ENCODE measurements at regions not wholly inside any gene's neighbourhood (a gene's known extent, or its start where the extent isn't known, plus 50 kb on each side); places are given as distances from the start of the nearest gene placed in this dataset.

DNA sequence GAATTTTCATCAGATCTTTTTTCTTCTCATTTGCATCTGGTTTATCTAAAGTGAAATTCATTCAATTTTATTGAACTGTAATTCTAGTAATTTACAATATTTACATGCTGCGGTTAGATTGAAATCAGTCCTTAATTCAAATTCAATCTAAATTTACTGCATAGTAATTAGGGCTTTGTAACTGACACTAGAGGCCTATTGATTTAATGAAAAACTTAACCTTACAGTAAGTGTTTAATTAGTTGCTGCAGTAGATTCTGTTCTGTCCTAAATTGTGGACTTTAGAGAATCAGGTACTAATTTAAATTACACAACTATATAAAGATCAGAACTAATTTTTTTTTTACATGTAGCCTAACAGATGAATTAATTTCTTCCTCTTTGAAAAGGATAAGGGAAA lies 758.8 kb upstream of the TENM3 start:
- Histone ChIP-seq H3K9ac (ENCODE audit: low read depth, low read length) (no peak overlapping the region), H3K36me3 (ENCODE audit: insufficient read depth, low read length) (no peaks in the 10 kb centered on the region), H3K4me3 (ENCODE audit: low read length) (no peak overlapping the region), H3K9me3 (replicated peaks; ENCODE audit: low read length) (no peaks in the 10 kb centered on the region), H3K27me3 (ENCODE audit: control insufficient read depth, insufficient read depth, low read length) (no peaks in the 10 kb centered on the region), H3K4me2 (ENCODE audit: low read length) (no peak overlapping the region), H3K4me1 (ENCODE audit: control insufficient read depth, insufficient read depth, low read length) (no peaks in the 10 kb centered on the region)

GRCh38 chr4:181488926-181489325 lies 754.3 kb upstream of the TENM3 start:
- H3K4me3 ChIP-seq (ENCODE audit: low read length), result no peak overlapping the region
- H3K27me3 ChIP-seq (ENCODE audit: control insufficient read depth, insufficient read depth, low read length), result no peaks in the 10 kb centered on the region
- H3K4me1 ChIP-seq (ENCODE audit: control insufficient read depth, insufficient read depth, low read length), result no peaks in the 10 kb centered on the region
- no peaks in the 10 kb centered on the region for H3K36me3 ChIP-seq (ENCODE audit: insufficient read depth, low read length)
- no peaks in the 10 kb centered on the region for H3K9me3 ChIP-seq (replicated peaks; ENCODE audit: low read length)
- H3K4me2 ChIP-seq (ENCODE audit: low read length), result no peak overlapping the region
- no peak overlapping the region for H3K9ac ChIP-seq (ENCODE audit: low read depth, low read length)

- no peak overlapping the region for H3K4me3 ChIP-seq (ENCODE audit: low read length)
- no peaks in the 10 kb centered on the region for H3K9me3 ChIP-seq (replicated peaks; ENCODE audit: low read length)
- no peak overlapping the region for H3K9ac ChIP-seq (ENCODE audit: low read depth, low read length)
- no peaks in the 10 kb centered on the region for H3K36me3 ChIP-seq (ENCODE audit: insufficient read depth, low read length)
- no peaks in the 10 kb centered on the region for H3K27me3 ChIP-seq (ENCODE audit: control insufficient read depth, insufficient read depth, low read length)
- H3K4me2 ChIP-seq (ENCODE audit: low read length), result no peak overlapping the region
- H3K4me1 ChIP-seq (ENCODE audit: control insufficient read depth, insufficient read depth, low read length), result no peaks in the 10 kb centered on the region
Measured at GRCh38 chr4:181498148-181498547, 745.1 kb upstream of the TENM3 start.

- H3K9ac ChIP-seq (ENCODE audit: low read depth, low read length), result no peak overlapping the region
- peaks cover 12% of the 10 kb centered on the region for H3K27me3 ChIP-seq (ENCODE audit: control insufficient read depth, insufficient read depth, low read length)
- no peaks in the 10 kb centered on the region for H3K36me3 ChIP-seq (ENCODE audit: insufficient read depth, low read length)
- no peak overlapping the region for H3K4me3 ChIP-seq (ENCODE audit: low read length)
- H3K4me1 ChIP-seq (ENCODE audit: control insufficient read depth, insufficient read depth, low read length), result no peaks in the 10 kb centered on the region
- H3K4me2 ChIP-seq (ENCODE audit: low read length), result no peak overlapping the region
- H3K9me3 ChIP-seq (replicated peaks; ENCODE audit: low read length), result no peaks in the 10 kb centered on the region
Measured at GRCh38 chr4:181502611-181503010, 740.6 kb upstream of the TENM3 start.

- Histone ChIP-seq H3K4me1 (ENCODE audit: control insufficient read depth, insufficient read depth, low read length) (no peaks in the 10 kb centered on the region), H3K27me3 (ENCODE audit: control insufficient read depth, insufficient read depth, low read length) (peaks cover 12% of the 10 kb centered on the region), H3K36me3 (ENCODE audit: insufficient read depth, low read length) (no peaks in the 10 kb centered on the region), H3K9ac (ENCODE audit: low read depth, low read length) (no peak overlapping the region), H3K4me2 (ENCODE audit: low read length) (no peak overlapping the region), H3K9me3 (replicated peaks; ENCODE audit: low read length) (no peaks in the 10 kb centered on the region), H3K4me3 (ENCODE audit: low read length) (no peak overlapping the region)
Measured at GRCh38 chr4:181503687-181504390, 739.4 kb upstream of the TENM3 start.

DNA sequence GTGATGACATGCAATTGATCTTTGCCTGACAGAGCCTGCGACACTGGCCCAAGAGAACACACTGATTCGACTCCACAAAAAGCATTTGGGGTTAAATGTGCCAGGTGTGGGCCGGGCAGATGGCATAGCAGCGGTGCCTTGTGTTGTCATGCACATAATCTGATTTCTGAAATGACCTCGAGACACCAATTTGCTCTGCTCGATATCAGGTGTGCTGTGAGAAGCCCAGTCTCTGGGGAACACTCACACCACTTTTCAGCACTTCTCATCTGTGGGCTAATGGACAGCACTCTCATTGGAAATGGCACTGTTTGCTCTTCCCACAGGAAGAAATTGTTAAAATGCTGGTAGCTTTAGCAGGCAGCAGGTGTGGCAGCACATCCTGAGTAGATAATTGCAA lies 738.3 kb upstream of the TENM3 start:
- H3K4me1 ChIP-seq (ENCODE audit: control insufficient read depth, insufficient read depth, low read length), result no peaks in the 10 kb centered on the region
- no peak overlapping the region for H3K4me3 ChIP-seq (ENCODE audit: low read length)
- H3K9me3 ChIP-seq (replicated peaks; ENCODE audit: low read length), result no peaks in the 10 kb centered on the region
- H3K27me3 ChIP-seq (ENCODE audit: control insufficient read depth, insufficient read depth, low read length), result peaks cover 12% of the 10 kb centered on the region
- H3K4me2 ChIP-seq (ENCODE audit: low read length), result no peak overlapping the region
- no peaks in the 10 kb centered on the region for H3K36me3 ChIP-seq (ENCODE audit: insufficient read depth, low read length)
- no peak overlapping the region for H3K9ac ChIP-seq (ENCODE audit: low read depth, low read length)

DNA sequence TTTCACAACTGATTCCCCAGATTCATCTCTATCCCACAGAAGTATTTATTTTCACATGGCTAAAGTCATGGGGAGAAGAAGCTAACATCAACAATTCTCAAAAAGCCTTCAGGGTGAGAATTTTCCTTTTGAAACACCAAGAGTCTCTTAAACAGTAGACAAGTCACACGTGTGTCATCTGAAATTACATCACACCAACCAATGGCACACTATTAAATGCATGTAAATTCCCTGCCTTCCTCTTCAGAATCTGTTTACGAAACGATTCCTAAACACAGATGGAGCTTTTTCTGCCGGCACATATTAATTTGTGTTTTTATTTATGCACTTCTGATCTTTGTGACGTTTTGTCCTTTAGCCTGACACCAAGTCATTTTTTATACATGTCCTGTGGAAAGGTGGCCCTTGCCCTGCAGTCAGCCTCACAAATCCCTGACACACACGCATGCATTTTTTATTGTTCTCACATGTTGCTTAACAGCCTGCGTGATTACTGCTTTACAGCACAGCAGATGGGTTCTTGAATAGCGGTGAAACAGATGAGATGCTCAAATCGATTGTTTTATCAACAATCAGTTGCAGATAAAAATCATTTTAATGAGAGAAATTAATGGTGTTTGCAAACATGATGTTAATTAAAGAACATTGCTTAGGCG lies 735.9 kb upstream of the TENM3 start:
- H3K4me3 ChIP-seq (ENCODE audit: low read length), result no peak overlapping the region
- no peaks in the 10 kb centered on the region for H3K4me1 ChIP-seq (ENCODE audit: control insufficient read depth, insufficient read depth, low read length)
- H3K36me3 ChIP-seq (ENCODE audit: insufficient read depth, low read length), result no peaks in the 10 kb centered on the region
- H3K9me3 ChIP-seq (replicated peaks; ENCODE audit: low read length), result no peaks in the 10 kb centered on the region
- H3K9ac ChIP-seq (ENCODE audit: low read depth, low read length), result no peak overlapping the region
- H3K27me3 ChIP-seq (ENCODE audit: control insufficient read depth, insufficient read depth, low read length), result peaks cover 12% of the 10 kb centered on the region
- no peak overlapping the region for H3K4me2 ChIP-seq (ENCODE audit: low read length)

GRCh38 chr4:181507938-181508337 lies 735.3 kb upstream of the TENM3 start:
- Histone ChIP-seq H3K9me3 (replicated peaks; ENCODE audit: low read length) (no peaks in the 10 kb centered on the region), H3K4me3 (ENCODE audit: low read length) (no peak overlapping the region), H3K4me2 (ENCODE audit: low read length) (no peak overlapping the region), H3K4me1 (ENCODE audit: control insufficient read depth, insufficient read depth, low read length) (no peaks in the 10 kb centered on the region), H3K9ac (ENCODE audit: low read depth, low read length) (no peak overlapping the region), H3K27me3 (ENCODE audit: control insufficient read depth, insufficient read depth, low read length) (peaks cover 12% of the 10 kb centered on the region), H3K36me3 (ENCODE audit: insufficient read depth, low read length) (no peaks in the 10 kb centered on the region)

DNA sequence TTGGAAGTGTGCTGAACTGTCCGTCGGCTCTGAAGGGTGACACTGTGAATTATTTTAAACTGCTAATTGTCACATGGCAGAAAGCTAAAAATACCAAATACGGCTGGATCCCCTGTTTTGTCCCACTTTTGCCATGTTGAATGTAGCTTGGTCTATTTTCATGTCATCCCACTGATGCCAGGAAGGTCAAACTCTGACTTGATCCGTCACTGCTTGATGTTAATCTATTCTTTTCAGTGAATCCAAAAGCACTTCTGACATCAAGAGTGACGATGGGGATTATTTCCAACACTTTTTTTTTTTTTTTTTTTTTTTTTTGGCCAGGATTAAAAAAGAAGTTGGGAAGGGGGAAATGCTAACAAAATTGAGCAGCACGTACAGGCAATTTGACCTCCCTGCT lies 734.6 kb upstream of the TENM3 start:
- no peaks in the 10 kb centered on the region for H3K36me3 ChIP-seq (ENCODE audit: insufficient read depth, low read length)
- no peaks in the 10 kb centered on the region for H3K9me3 ChIP-seq (replicated peaks; ENCODE audit: low read length)
- H3K27me3 ChIP-seq (ENCODE audit: control insufficient read depth, insufficient read depth, low read length), result peaks cover 12% of the 10 kb centered on the region
- H3K4me3 ChIP-seq (ENCODE audit: low read length), result no peak overlapping the region
- H3K4me2 ChIP-seq (ENCODE audit: low read length), result no peak overlapping the region
- H3K9ac ChIP-seq (ENCODE audit: low read depth, low read length), result no peak overlapping the region
- no peaks in the 10 kb centered on the region for H3K4me1 ChIP-seq (ENCODE audit: control insufficient read depth, insufficient read depth, low read length)

GRCh38 chr4:181509073-181509472 lies 734.1 kb upstream of the TENM3 start:
- H3K9ac ChIP-seq (ENCODE audit: low read depth, low read length), result no peak overlapping the region
- H3K36me3 ChIP-seq (ENCODE audit: insufficient read depth, low read length), result no peaks in the 10 kb centered on the region
- H3K9me3 ChIP-seq (replicated peaks; ENCODE audit: low read length), result no peaks in the 10 kb centered on the region
- no peak overlapping the region for H3K4me2 ChIP-seq (ENCODE audit: low read length)
- H3K27me3 ChIP-seq (ENCODE audit: control insufficient read depth, insufficient read depth, low read length), result peaks cover 12% of the 10 kb centered on the region
- no peaks in the 10 kb centered on the region for H3K4me1 ChIP-seq (ENCODE audit: control insufficient read depth, insufficient read depth, low read length)
- H3K4me3 ChIP-seq (ENCODE audit: low read length), result no peak overlapping the region

- Histone ChIP-seq H3K4me3 (ENCODE audit: low read length) (no peak overlapping the region), H3K27me3 (ENCODE audit: control insufficient read depth, insufficient read depth, low read length) (no peaks in the 10 kb centered on the region), H3K4me2 (ENCODE audit: low read length) (no peak overlapping the region), H3K9me3 (replicated peaks; ENCODE audit: low read length) (no peaks in the 10 kb centered on the region), H3K4me1 (ENCODE audit: control insufficient read depth, insufficient read depth, low read length) (no peaks in the 10 kb centered on the region), H3K36me3 (ENCODE audit: insufficient read depth, low read length) (no peaks in the 10 kb centered on the region), H3K9ac (ENCODE audit: low read depth, low read length) (no peak overlapping the region)
Measured at GRCh38 chr4:181517491-181517890, 725.7 kb upstream of the TENM3 start.

GRCh38 chr4:181520790-181521189 lies 722.4 kb upstream of the TENM3 start:
- H3K4me3 ChIP-seq (ENCODE audit: low read length), result no peak overlapping the region
- no peaks in the 10 kb centered on the region for H3K36me3 ChIP-seq (ENCODE audit: insufficient read depth, low read length)
- no peak overlapping the region for H3K9ac ChIP-seq (ENCODE audit: low read depth, low read length)
- peaks cover 3% of the 10 kb centered on the region for H3K27me3 ChIP-seq (ENCODE audit: control insufficient read depth, insufficient read depth, low read length)
- H3K9me3 ChIP-seq (replicated peaks; ENCODE audit: low read length), result no peaks in the 10 kb centered on the region
- no peak overlapping the region for H3K4me2 ChIP-seq (ENCODE audit: low read length)
- H3K4me1 ChIP-seq (ENCODE audit: control insufficient read depth, insufficient read depth, low read length), result no peaks in the 10 kb centered on the region
